GM18951 (cell line): ENCODE measurements at regions not wholly inside any gene's neighbourhood (a gene's known extent, or its start where the extent isn't known, plus 50 kb on each side); places are given as distances from the start of the nearest gene placed in this dataset.
"Not testable (repeated sequence)": the region's sequence is repeated elsewhere in the genome, so short reads cannot be mapped to it uniquely, and the experiment has no call there.

ENCODE experiments used
- POLR2A ChIP-seq: IDR thresholded peaks from 4 replicates; pipeline ENCODE4 v1.6.1; 2011; ENCODE audit warnings: mild to moderate bottlenecking; ENCODE audit not compliant: insufficient read length, insufficient read depth; ENCODE audit errors: extremely low read depth
- in situ Hi-C: fragments of 300-500 bp; cut with MboI; formaldehyde crosslinking; loops from one replicate; pipeline ENCODE4 v1.12.0; 2022; ENCODE audit warnings: low sequenced_read_pairs, mixed read lengths, inconsistent platforms; ENCODE audit not compliant: unreplicated experiment

- TF ChIP-seq POLR2A, result no peak
- in situ Hi-C loops, result no loop called here
Observed at GRCh38 chr1:30375156-30375555, 348.2 kb downstream of the MATN1 start.

GRCh38 chr1:30374400-30375070, 348.9 kb downstream of the MATN1 start:
- in situ Hi-C loops, result no loop called here
- TF ChIP-seq POLR2A, result no peak

- in situ Hi-C loops, result no loop called here
- no peak for TF ChIP-seq POLR2A
Observed at GRCh38 chr1:30373471-30374399, 349.6 kb downstream of the MATN1 start.

GRCh38 chr1:30372792-30373433, 350.5 kb downstream of the MATN1 start:
- no peak for TF ChIP-seq POLR2A
- in situ Hi-C loops, result no loop called here

GRCh38 chr1:30371888-30372791, 351.2 kb downstream of the MATN1 start:
- in situ Hi-C loops, result no loop called here
- TF ChIP-seq POLR2A, result no peak

- no peak for TF ChIP-seq POLR2A
- in situ Hi-C loops, result no loop called here
Observed at GRCh38 chr1:30371179-30371788, 352.1 kb downstream of the MATN1 start.

- in situ Hi-C loops, result no loop called here
- TF ChIP-seq POLR2A, result no peak
Observed at GRCh38 chr1:30368651-30369240, 354.6 kb downstream of the MATN1 start.

GRCh38 chr1:30366911-30367310, 356.5 kb downstream of the MATN1 start:
- in situ Hi-C loops, result no loop called here
- TF ChIP-seq POLR2A, result no peak

- no peak for TF ChIP-seq POLR2A
- in situ Hi-C loops, result no loop called here
Observed at GRCh38 chr1:30366199-30366598, 357.2 kb downstream of the MATN1 start.

- in situ Hi-C loops, result no loop called here
- TF ChIP-seq POLR2A, result no peak
Observed at GRCh38 chr1:30365596-30365995, 357.8 kb downstream of the MATN1 start.

GRCh38 chr1:30363031-30363430, 360.4 kb downstream of the MATN1 start:
- in situ Hi-C loops, result no loop called here
- TF ChIP-seq POLR2A, result no peak

GRCh38 chr1:30362603-30362990, 360.8 kb downstream of the MATN1 start:
- in situ Hi-C loops, result no loop called here
- TF ChIP-seq POLR2A, result no peak

GRCh38 chr1:30361890-30362602, 361.3 kb downstream of the MATN1 start:
- in situ Hi-C loops, result not testable (repeated sequence)
